ENCODE measurements at regions not wholly inside any gene's neighbourhood (a gene's known extent, or its start where the extent isn't known, plus 50 kb on each side); places are given as distances from the start of the nearest gene placed in this dataset.

DNA sequence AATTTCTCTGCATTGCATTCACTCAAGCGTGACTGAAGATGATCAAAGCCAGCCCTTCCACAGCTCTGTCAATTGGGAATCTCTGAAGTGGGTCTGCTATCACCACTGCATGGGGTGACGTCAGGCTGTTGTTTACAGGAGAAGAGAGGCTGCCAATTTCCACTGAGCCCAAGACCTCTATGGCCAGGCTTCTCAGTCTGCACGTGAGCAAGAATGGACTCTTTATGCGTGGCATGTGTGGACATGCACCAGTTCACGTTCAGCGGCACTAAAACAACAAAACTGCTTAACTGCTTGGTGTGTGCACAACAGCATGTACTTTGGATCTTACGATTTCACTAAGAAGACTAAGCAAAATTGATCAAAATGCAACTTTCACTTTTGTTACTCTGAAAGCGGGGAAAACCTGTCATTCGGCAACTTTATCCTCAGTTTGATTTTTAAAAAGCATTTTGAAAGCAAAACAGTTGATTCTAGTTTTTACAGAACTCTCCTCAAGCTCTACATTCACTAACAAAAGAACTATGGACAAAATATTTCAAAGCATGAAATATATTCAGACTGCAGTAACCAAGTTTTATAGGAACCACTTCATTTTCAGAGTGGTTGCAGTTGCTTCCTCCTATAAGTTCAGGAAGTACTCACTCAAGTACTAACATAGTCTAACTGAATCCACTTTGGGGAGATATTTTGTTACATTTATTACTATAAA lies 77.0 kb upstream of the SERTAD2 start:
- Histone ChIP-seq H3K4me1 (ENCODE audit: control extremely low read depth in 1 of 4, control insufficient read depth in 4 of 4, insufficient read depth in 4 of 4, low read length in 3 of 4) (peaks cover 25 to 51% (median 42%) of the 10 kb centered on the region in 4 experiments), H3K9me3 (ENCODE audit: control extremely low read depth in 1 of 5, control insufficient read depth in 4 of 5, insufficient read depth in 2 of 5, low read depth in 1 of 5, low read length in 4 of 5) (no peaks in the 10 kb centered on the region), H3K27me3 (replicated peaks in 2 of 5; ENCODE audit: control insufficient read depth in 4 of 5, insufficient read depth in 5 of 5, low read length in 4 of 5) (no peaks in the 10 kb centered on the region), H3K4me3 (ENCODE audit: control insufficient read depth in 1 of 7, extremely low read depth in 1 of 7, insufficient read depth in 4 of 7, low read depth in 2 of 7, low read length in 6 of 7) (peak overlapping the region in 6 of 7 experiments; percentile 6 to 78 (median 58)), H3K36me3 (ENCODE audit: control insufficient read depth in 4 of 4, insufficient read depth in 4 of 4, low read length in 3 of 4) (peaks cover 0 to 3% (median 1%) of the 10 kb centered on the region in 4 experiments), H3K27ac (ENCODE audit: insufficient read depth in 1 of 2, low read depth in 1 of 2, low read length in 2 of 2, poor library complexity in 1 of 2, severe bottlenecking in 2 of 2) (peak overlapping the region; percentile 37 to 78)
- peak in 2 of 3 donors; percentile 60 to 66 for DNase-seq
- WGBS (ENCODE audit: insufficient coverage) = 33% methylated on average over 8 of the region's 9 CpGs
- CTCF ChIA-PET = interaction anchor here (1.2 kb wide), 1 partner anchor 78 kb away, joined by 3 read pairs; no protein-coding TSS in a partner anchor
- POLR2A ChIA-PET = no interaction called here

DNA sequence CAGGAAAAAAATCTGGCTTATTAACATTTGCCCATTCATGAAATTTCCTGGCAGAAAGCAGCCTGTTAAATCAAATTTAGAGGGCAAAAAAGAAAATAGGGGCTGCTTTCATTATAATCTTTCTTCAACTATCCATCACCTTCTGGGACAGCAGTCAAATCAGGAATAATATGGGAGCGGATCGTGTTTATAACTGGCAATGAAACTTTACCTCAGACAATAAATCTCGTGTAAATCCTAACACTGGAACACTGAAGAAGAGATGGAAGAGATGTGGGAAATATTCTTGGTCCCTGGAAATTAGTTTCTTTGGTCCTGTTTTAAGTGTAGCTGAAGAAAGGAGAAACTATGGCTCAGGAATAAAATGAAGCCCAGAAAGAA lies 77.5 kb upstream of the SERTAD2 start:
- Histone ChIP-seq H3K27me3 (replicated peaks in 2 of 5; ENCODE audit: control insufficient read depth in 4 of 5, insufficient read depth in 5 of 5, low read length in 4 of 5) (no peaks in the 10 kb centered on the region), H3K4me3 (ENCODE audit: control insufficient read depth in 1 of 7, extremely low read depth in 1 of 7, insufficient read depth in 4 of 7, low read depth in 2 of 7, low read length in 6 of 7) (peak overlapping the region in 5 of 7 experiments; percentile 46 to 78 (median 61)), H3K27ac (ENCODE audit: insufficient read depth in 1 of 2, low read depth in 1 of 2, low read length in 2 of 2, poor library complexity in 1 of 2, severe bottlenecking in 2 of 2) (peak overlapping the region; percentile 37 to 78), H3K36me3 (ENCODE audit: control insufficient read depth in 4 of 4, insufficient read depth in 4 of 4, low read length in 3 of 4) (peaks cover 0 to 3% (median 1%) of the 10 kb centered on the region in 4 experiments), H3K9me3 (ENCODE audit: control extremely low read depth in 1 of 5, control insufficient read depth in 4 of 5, insufficient read depth in 2 of 5, low read depth in 1 of 5, low read length in 4 of 5) (no peaks in the 10 kb centered on the region), H3K4me1 (ENCODE audit: control extremely low read depth in 1 of 4, control insufficient read depth in 4 of 4, insufficient read depth in 4 of 4, low read length in 3 of 4) (peaks cover 25 to 51% (median 40%) of the 10 kb centered on the region in 4 experiments)
- no CpG with 5 or more reads among the region's 3 CpGs for WGBS (ENCODE audit: insufficient coverage)
- POLR2A ChIA-PET = no interaction called here
- DNase-seq = no peak
- CTCF ChIA-PET = interaction anchor here (1.0 to 1.2 kb wide), 2 partner anchors 78 to 80 kb away, joined by 3 read pairs; no protein-coding TSS in a partner anchor

DNA sequence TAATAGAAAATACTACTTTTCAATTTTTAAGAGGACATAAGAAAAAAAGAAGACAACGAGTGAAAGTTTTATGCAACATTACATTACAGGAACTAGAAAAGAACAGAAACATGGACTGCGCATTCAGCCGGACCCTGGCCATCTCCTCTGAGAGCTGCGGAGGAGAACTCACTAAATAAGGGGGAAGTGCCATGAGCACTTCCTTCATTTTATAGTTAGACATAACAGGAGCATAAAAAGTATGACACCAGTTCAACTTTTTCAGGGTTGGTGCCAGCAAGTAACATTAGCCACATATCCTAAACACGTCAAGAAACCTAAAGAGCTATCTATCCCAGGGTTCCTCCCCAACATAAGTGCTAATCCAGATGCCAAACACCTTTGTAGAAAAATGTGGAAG lies 78.0 kb upstream of the SERTAD2 start:
- Histone ChIP-seq H3K27me3 (replicated peaks in 2 of 5; ENCODE audit: control insufficient read depth in 4 of 5, insufficient read depth in 5 of 5, low read length in 4 of 5) (no peaks in the 10 kb centered on the region), H3K4me1 (ENCODE audit: control extremely low read depth in 1 of 4, control insufficient read depth in 4 of 4, insufficient read depth in 4 of 4, low read length in 3 of 4) (peaks cover 24 to 46% (median 38%) of the 10 kb centered on the region in 4 experiments), H3K4me3 (ENCODE audit: control insufficient read depth in 1 of 7, extremely low read depth in 1 of 7, insufficient read depth in 4 of 7, low read depth in 2 of 7, low read length in 6 of 7) (peak overlapping the region in 2 of 7 experiments; percentile 27 to 54), H3K27ac (ENCODE audit: insufficient read depth in 1 of 2, low read depth in 1 of 2, low read length in 2 of 2, poor library complexity in 1 of 2, severe bottlenecking in 2 of 2) (peak overlapping the region; percentile 25), H3K9me3 (ENCODE audit: control extremely low read depth in 1 of 5, control insufficient read depth in 4 of 5, insufficient read depth in 2 of 5, low read depth in 1 of 5, low read length in 4 of 5) (no peaks in the 10 kb centered on the region), H3K36me3 (ENCODE audit: control insufficient read depth in 4 of 4, insufficient read depth in 4 of 4, low read length in 3 of 4) (peaks cover 0 to 3% (median 1%) of the 10 kb centered on the region in 4 experiments)
- DNase-seq = peak in 2 of 3 donors; percentile 48 to 62
- 47% methylated on average over 3 of the region's 5 CpGs for WGBS (ENCODE audit: insufficient coverage)
- ChIA-PET CTCF (interaction anchor here (0.9 to 1.2 kb wide), 3 partner anchors 10 to 80 kb away, joined by 3 to 4 read pairs (median 3); no protein-coding TSS in a partner anchor), POLR2A (no interaction called here)

DNA sequence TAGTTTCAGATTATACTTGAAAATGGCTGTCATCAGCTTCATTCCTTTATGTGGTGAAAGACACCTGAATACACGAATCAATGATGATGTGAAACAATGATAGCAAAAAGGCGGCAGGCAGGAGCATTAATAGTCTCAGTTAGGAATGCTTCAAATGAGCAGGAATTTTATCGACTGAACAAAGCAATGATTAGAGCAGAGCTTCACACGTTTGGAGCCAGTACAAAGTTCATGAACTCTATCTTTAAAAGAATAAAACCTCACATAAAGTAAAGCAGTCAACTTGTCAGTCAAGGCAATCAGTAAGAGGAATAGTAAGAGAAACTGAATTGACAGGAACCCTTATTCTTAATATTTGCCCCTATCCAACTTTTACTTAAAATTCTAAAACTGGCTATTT lies 78.4 kb upstream of the SERTAD2 start:
- peak overlapping the region in 1 of 2 experiments; percentile 25 for H3K27ac ChIP-seq (ENCODE audit: insufficient read depth in 1 of 2, low read depth in 1 of 2, low read length in 2 of 2, poor library complexity in 1 of 2, severe bottlenecking in 2 of 2)
- H3K4me3 ChIP-seq (ENCODE audit: control insufficient read depth in 1 of 7, extremely low read depth in 1 of 7, insufficient read depth in 4 of 7, low read depth in 2 of 7, low read length in 6 of 7) = peak overlapping the region in 2 of 7 experiments; percentile 27 to 54
- peaks cover 22 to 45% (median 37%) of the 10 kb centered on the region in 4 experiments for H3K4me1 ChIP-seq (ENCODE audit: control extremely low read depth in 1 of 4, control insufficient read depth in 4 of 4, insufficient read depth in 4 of 4, low read length in 3 of 4)
- ChIA-PET CTCF (interaction anchor here (0.9 to 1.0 kb wide), 3 partner anchors 10 to 81 kb away, joined by 3 to 4 read pairs (median 3); no protein-coding TSS in a partner anchor), POLR2A (no interaction called here)
- no peak for DNase-seq
- H3K27me3 ChIP-seq (replicated peaks in 2 of 5; ENCODE audit: control insufficient read depth in 4 of 5, insufficient read depth in 5 of 5, low read length in 4 of 5) = no peaks in the 10 kb centered on the region
- WGBS (ENCODE audit: insufficient coverage) = 84% methylated on average over 3 of the region's 4 CpGs
- peaks cover 0 to 3% (median 1%) of the 10 kb centered on the region in 4 experiments for H3K36me3 ChIP-seq (ENCODE audit: control insufficient read depth in 4 of 4, insufficient read depth in 4 of 4, low read length in 3 of 4)
- H3K9me3 ChIP-seq (ENCODE audit: control extremely low read depth in 1 of 5, control insufficient read depth in 4 of 5, insufficient read depth in 2 of 5, low read depth in 1 of 5, low read length in 4 of 5) = no peaks in the 10 kb centered on the region

DNA sequence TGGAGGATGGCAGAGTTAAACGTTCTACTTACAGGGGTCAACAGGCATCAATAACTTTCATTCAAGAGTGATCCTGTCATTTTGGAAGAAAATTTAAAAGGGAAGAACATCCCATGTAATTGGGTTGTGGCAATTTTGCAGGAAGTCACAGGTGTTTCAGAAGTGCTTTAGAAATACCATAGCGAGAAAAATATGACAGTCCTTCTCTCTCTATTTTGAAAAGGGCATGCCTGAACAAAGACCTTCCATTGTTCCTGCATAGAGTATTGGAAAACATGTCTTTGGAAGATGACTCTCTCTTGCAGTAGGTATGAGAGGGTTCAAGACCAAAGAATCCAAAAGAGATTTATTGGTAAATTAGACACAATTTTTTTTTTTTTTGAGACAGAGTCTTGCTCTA lies 81.8 kb upstream of the SERTAD2 start:
- peaks cover 11 to 30% (median 18%) of the 10 kb centered on the region in 4 experiments for H3K4me1 ChIP-seq (ENCODE audit: control extremely low read depth in 1 of 4, control insufficient read depth in 4 of 4, insufficient read depth in 4 of 4, low read length in 3 of 4)
- CTCF ChIA-PET = interaction anchor here (1.2 to 3.3 kb wide), 3 partner anchors 12 to 50 kb away, joined by 3 to 13 read pairs (median 5); no protein-coding TSS in a partner anchor
- WGBS (ENCODE audit: insufficient coverage) = 100% methylated on average over 1 of the region's 2 CpGs
- H3K4me3 ChIP-seq (ENCODE audit: control insufficient read depth in 1 of 7, extremely low read depth in 1 of 7, insufficient read depth in 4 of 7, low read depth in 2 of 7, low read length in 6 of 7) = no peak overlapping the region
- H3K9me3 ChIP-seq (ENCODE audit: control extremely low read depth in 1 of 5, control insufficient read depth in 4 of 5, insufficient read depth in 2 of 5, low read depth in 1 of 5, low read length in 4 of 5) = no peaks in the 10 kb centered on the region
- POLR2A ChIA-PET = no interaction called here
- H3K27ac ChIP-seq (ENCODE audit: insufficient read depth in 1 of 2, low read depth in 1 of 2, low read length in 2 of 2, poor library complexity in 1 of 2, severe bottlenecking in 2 of 2) = no peak overlapping the region
- peaks cover 0 to 3% (median 1%) of the 10 kb centered on the region in 4 experiments for H3K36me3 ChIP-seq (ENCODE audit: control insufficient read depth in 4 of 4, insufficient read depth in 4 of 4, low read length in 3 of 4)
- H3K27me3 ChIP-seq (replicated peaks in 2 of 5; ENCODE audit: control insufficient read depth in 4 of 5, insufficient read depth in 5 of 5, low read length in 4 of 5) = no peaks in the 10 kb centered on the region
- DNase-seq = no peak

DNA sequence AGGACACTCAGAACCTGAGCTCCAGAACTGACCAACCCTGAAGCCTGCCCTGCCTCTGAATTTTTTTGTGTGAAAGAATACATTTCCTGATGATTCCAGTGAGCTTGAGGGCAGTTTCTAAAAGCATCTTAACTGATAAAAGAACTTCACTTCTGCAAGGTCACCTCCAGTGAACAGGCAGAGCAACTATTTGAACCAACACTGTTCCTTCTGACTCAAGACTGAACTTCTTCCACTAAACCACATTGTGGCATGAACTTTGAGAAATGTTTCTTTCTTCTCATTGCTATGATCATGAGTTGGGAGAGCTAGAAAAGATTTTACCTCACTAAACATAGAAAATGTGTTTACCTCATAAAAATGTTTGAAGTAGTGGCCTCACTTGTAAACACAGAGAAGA lies 83.8 kb upstream of the SERTAD2 start:
- H3K27me3 ChIP-seq (replicated peaks in 2 of 5; ENCODE audit: control insufficient read depth in 4 of 5, insufficient read depth in 5 of 5, low read length in 4 of 5) = no peaks in the 10 kb centered on the region
- no peak for DNase-seq
- CTCF ChIA-PET = interaction anchor here (1.4 to 1.8 kb wide), 4 partner anchors 9 to 85 kb away, joined by 4 to 6 read pairs (median 5); no protein-coding TSS in a partner anchor
- peaks cover 0 to 3% (median 1%) of the 10 kb centered on the region in 4 experiments for H3K36me3 ChIP-seq (ENCODE audit: control insufficient read depth in 4 of 4, insufficient read depth in 4 of 4, low read length in 3 of 4)
- H3K4me1 ChIP-seq (ENCODE audit: control extremely low read depth in 1 of 4, control insufficient read depth in 4 of 4, insufficient read depth in 4 of 4, low read length in 3 of 4) = peaks cover 0 to 10% (median 2%) of the 10 kb centered on the region in 4 experiments
- no peak overlapping the region for H3K4me3 ChIP-seq (ENCODE audit: control insufficient read depth in 1 of 7, extremely low read depth in 1 of 7, insufficient read depth in 4 of 7, low read depth in 2 of 7, low read length in 6 of 7)
- POLR2A ChIA-PET = no interaction called here
- no peaks in the 10 kb centered on the region for H3K9me3 ChIP-seq (ENCODE audit: control extremely low read depth in 1 of 5, control insufficient read depth in 4 of 5, insufficient read depth in 2 of 5, low read depth in 1 of 5, low read length in 4 of 5)
- H3K27ac ChIP-seq (ENCODE audit: insufficient read depth in 1 of 2, low read depth in 1 of 2, low read length in 2 of 2, poor library complexity in 1 of 2, severe bottlenecking in 2 of 2) = no peak overlapping the region

DNA sequence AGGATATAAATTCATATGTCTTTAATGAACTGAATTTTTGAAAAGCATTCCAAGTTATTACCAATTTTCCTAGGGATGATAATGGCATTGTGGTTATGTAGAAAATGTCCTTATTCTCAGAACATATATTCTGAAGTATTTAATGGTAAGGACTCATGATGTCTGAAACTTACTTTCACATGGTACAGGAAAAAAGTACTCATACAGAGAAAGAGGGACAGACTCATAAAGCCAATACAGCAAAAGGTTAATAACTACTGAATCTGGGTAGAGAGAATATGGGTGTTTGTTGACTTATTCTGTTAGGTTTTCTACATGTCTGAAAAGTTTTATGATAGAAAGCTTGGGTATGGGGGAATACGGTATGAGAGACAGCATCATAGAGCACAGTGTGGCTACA lies 84.3 kb upstream of the SERTAD2 start:
- WGBS (ENCODE audit: insufficient coverage) = no CpG with 5 or more reads among the region's 1 CpG
- Histone ChIP-seq H3K36me3 (ENCODE audit: control insufficient read depth in 4 of 4, insufficient read depth in 4 of 4, low read length in 3 of 4) (peaks cover 0 to 3% (median 1%) of the 10 kb centered on the region in 4 experiments), H3K27me3 (replicated peaks in 2 of 5; ENCODE audit: control insufficient read depth in 4 of 5, insufficient read depth in 5 of 5, low read length in 4 of 5) (no peaks in the 10 kb centered on the region), H3K9me3 (ENCODE audit: control extremely low read depth in 1 of 5, control insufficient read depth in 4 of 5, insufficient read depth in 2 of 5, low read depth in 1 of 5, low read length in 4 of 5) (no peaks in the 10 kb centered on the region), H3K4me3 (ENCODE audit: control insufficient read depth in 1 of 7, extremely low read depth in 1 of 7, insufficient read depth in 4 of 7, low read depth in 2 of 7, low read length in 6 of 7) (no peak overlapping the region), H3K4me1 (ENCODE audit: control extremely low read depth in 1 of 4, control insufficient read depth in 4 of 4, insufficient read depth in 4 of 4, low read length in 3 of 4) (peaks cover 0 to 8% (median 2%) of the 10 kb centered on the region in 4 experiments), H3K27ac (ENCODE audit: insufficient read depth in 1 of 2, low read depth in 1 of 2, low read length in 2 of 2, poor library complexity in 1 of 2, severe bottlenecking in 2 of 2) (no peak overlapping the region)
- ChIA-PET CTCF (interaction anchor here (1.5 to 1.8 kb wide), 3 partner anchors 9 to 86 kb away, joined by 4 to 5 read pairs (median 5); no protein-coding TSS in a partner anchor), POLR2A (no interaction called here)
- no peak for DNase-seq
